Activated naive CD4-positive, alpha-beta T cell treated with anti-CD3 and anti-CD28 coated beads for 36 hours (primary cell): ENCODE measurements at regions not wholly inside any gene's neighbourhood (a gene's known extent, or its start where the extent isn't known, plus 50 kb on each side); places are given as distances from the start of the nearest gene placed in this dataset.
"Not testable (repeated sequence)": the region's sequence is repeated elsewhere in the genome, so short reads cannot be mapped to it uniquely, and the experiment has no call there.

Experiments used
- CTCF ChIA-PET: fragments of 350-600 bp; sonication (Branson Sonifier 250); formaldehyde crosslinking; loops from one replicate; lab custom pipeline; 2021; ENCODE audit warnings: antibody characterized with exemption; lab: Charles Lee
- DNase-seq: peaks from one replicate; pipeline ENCODE4 v3.0.0-alpha.2; 2020
- H3K27ac Mint-ChIP-seq: one replicate; pipeline ENCODE4 v1.8.0; 2021; ENCODE audit warnings: mild to moderate bottlenecking, mixed read lengths
- H3K27me3 Mint-ChIP-seq: one replicate; pipeline ENCODE4 v1.8.0; 2021; ENCODE audit warnings: low read depth, mixed read lengths
- H3K36me3 Mint-ChIP-seq: one replicate; pipeline ENCODE4 v1.8.0; 2021; ENCODE audit warnings: low read depth, mixed read lengths
- H3K4me1 Mint-ChIP-seq: one replicate; pipeline ENCODE4 v1.8.0; 2021; ENCODE audit warnings: low read depth, mixed read lengths
- H3K4me3 Mint-ChIP-seq: one replicate; pipeline ENCODE4 v1.8.0; 2021; ENCODE audit warnings: mild to moderate bottlenecking, moderate library complexity, mixed read lengths
- H3K9me3 Mint-ChIP-seq: one replicate; pipeline ENCODE4 v1.8.0; 2021; ENCODE audit warnings: mixed read lengths
- intact Hi-C: fragments of 100-400 bp; cut with micrococcal nuclease; formaldehyde crosslinking; loops from one replicate; pipeline ENCODE4 v1.15.1; 2023

- no peak overlapping the region for H3K4me3 Mint-ChIP-seq
- no peak overlapping the region for H3K27ac Mint-ChIP-seq
- intact Hi-C loops, result no loop called here
- H3K4me1 Mint-ChIP-seq, result peaks cover 8% of the 10 kb centered on the region
- peaks cover 21% of the 10 kb centered on the region for H3K9me3 Mint-ChIP-seq
- H3K27me3 Mint-ChIP-seq, result no peaks in the 10 kb centered on the region
- DNase-seq, result no peak
- no peaks in the 10 kb centered on the region for H3K36me3 Mint-ChIP-seq
- CTCF ChIA-PET, result interaction anchor here (0.7 to 1.0 kb wide), 2 partner anchors 53 to 215 kb away, joined by 3 to 5 read pairs; no protein-coding TSS in a partner anchor
These were observed 72.5 kb upstream of the KIAA0040 start for GRCh38 chr1:175265091-175265490.

DNA sequence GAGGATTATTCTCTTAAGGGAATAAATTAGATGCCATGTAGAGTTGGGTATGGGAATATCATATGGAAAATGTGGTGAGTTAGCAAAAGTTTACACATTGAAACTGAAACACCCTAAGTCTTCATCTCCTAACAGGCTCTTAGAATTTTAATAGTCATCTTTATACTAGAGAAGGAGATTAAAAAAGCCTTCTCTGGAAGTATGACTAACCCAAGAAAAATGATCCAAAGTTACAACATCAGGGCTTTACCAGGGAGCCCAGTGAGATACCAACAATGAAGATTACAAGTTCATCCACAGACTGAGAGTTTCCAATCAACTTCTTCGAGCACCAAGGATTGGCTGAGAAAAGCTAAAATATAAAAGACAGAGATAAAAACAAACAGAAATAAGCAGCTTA is 70.0 kb upstream of the KIAA0040 start:
- Mint-ChIP-seq H3K9me3 (peaks cover 21% of the 10 kb centered on the region), H3K27me3 (no peaks in the 10 kb centered on the region), H3K4me1 (no peaks in the 10 kb centered on the region), H3K36me3 (no peaks in the 10 kb centered on the region), H3K27ac (no peak overlapping the region), H3K4me3 (no peak overlapping the region)
- intact Hi-C loops, result no loop called here
- CTCF ChIA-PET, result interaction anchor here (0.8 kb wide), 1 partner anchor 56 kb away, joined by 3 read pairs; no protein-coding TSS in a partner anchor
- DNase-seq, result no peak

- CTCF ChIA-PET, DNase-seq, H3K4me1 Mint-ChIP-seq, H3K9me3 Mint-ChIP-seq, H3K27me3 Mint-ChIP-seq, H3K4me3 Mint-ChIP-seq, intact Hi-C loops, H3K27ac Mint-ChIP-seq, H3K36me3 Mint-ChIP-seq: not testable (repeated sequence)
These were observed 63.7 kb upstream of the KIAA0040 start for GRCh38 chr1:175256246-175256645.

- no peak overlapping the region for H3K4me3 Mint-ChIP-seq
- no peaks in the 10 kb centered on the region for H3K4me1 Mint-ChIP-seq
- no peak for DNase-seq
- CTCF ChIA-PET, result interaction anchor here (0.5 to 1.3 kb wide), 2 partner anchors 64 to 170 kb away, joined by 3 read pairs; no protein-coding TSS in a partner anchor
- no peaks in the 10 kb centered on the region for H3K27me3 Mint-ChIP-seq
- H3K9me3 Mint-ChIP-seq, result peaks cover 3% of the 10 kb centered on the region
- no peak overlapping the region for H3K27ac Mint-ChIP-seq
- intact Hi-C loops, result no loop called here
- no peaks in the 10 kb centered on the region for H3K36me3 Mint-ChIP-seq
These were observed 61.6 kb upstream of the KIAA0040 start for GRCh38 chr1:175254190-175254589.

GRCh38 chr1:175252561-175252960 is 60.0 kb upstream of the KIAA0040 start:
- no peak overlapping the region for H3K4me3 Mint-ChIP-seq
- no peak overlapping the region for H3K27ac Mint-ChIP-seq
- no peaks in the 10 kb centered on the region for H3K36me3 Mint-ChIP-seq
- intact Hi-C loops, result no loop called here
- H3K9me3 Mint-ChIP-seq, result peaks cover 3% of the 10 kb centered on the region
- no peaks in the 10 kb centered on the region for H3K4me1 Mint-ChIP-seq
- DNase-seq, result no peak
- H3K27me3 Mint-ChIP-seq, result no peaks in the 10 kb centered on the region
- CTCF ChIA-PET, result no interaction called here

- peaks cover 8% of the 10 kb centered on the region for H3K9me3 Mint-ChIP-seq
- intact Hi-C loops, result no loop called here
- DNase-seq, result no peak
- no peaks in the 10 kb centered on the region for H3K27me3 Mint-ChIP-seq
- CTCF ChIA-PET, result no interaction called here
- H3K4me3 Mint-ChIP-seq, result no peak overlapping the region
- no peak overlapping the region for H3K27ac Mint-ChIP-seq
- no peaks in the 10 kb centered on the region for H3K4me1 Mint-ChIP-seq
- H3K36me3 Mint-ChIP-seq, result no peaks in the 10 kb centered on the region
These were observed 57.5 kb upstream of the KIAA0040 start for GRCh38 chr1:175250027-175250426.

DNA sequence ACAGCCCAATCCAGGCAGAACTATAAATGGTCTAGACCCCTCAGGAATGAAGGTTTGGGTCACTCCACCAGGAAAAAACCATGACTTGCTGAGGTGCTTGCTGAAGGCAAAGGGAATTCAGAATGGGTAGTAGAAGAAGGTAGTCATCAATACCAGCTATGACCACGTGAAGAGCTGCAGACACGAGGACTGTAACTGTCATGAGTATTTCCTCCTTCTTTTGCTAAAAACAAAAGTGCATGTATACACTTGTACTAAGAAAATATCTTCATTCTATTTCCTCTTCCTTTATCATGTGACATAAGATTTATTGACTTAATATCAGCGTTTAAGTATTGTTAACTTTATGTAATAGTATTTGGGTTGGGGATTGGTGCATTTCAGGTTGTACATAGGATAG is 55.5 kb upstream of the KIAA0040 start:
- DNase-seq, H3K27ac Mint-ChIP-seq, intact Hi-C loops, H3K36me3 Mint-ChIP-seq, H3K4me1 Mint-ChIP-seq, CTCF ChIA-PET, H3K4me3 Mint-ChIP-seq, H3K27me3 Mint-ChIP-seq: not testable (repeated sequence)
- H3K9me3 Mint-ChIP-seq, result peaks cover 23% of the 10 kb centered on the region

GRCh38 chr1:175247056-175247455 is 54.5 kb upstream of the KIAA0040 start:
- H3K27ac Mint-ChIP-seq, intact Hi-C loops, DNase-seq, CTCF ChIA-PET, H3K36me3 Mint-ChIP-seq, H3K4me1 Mint-ChIP-seq, H3K4me3 Mint-ChIP-seq, H3K27me3 Mint-ChIP-seq: not testable (repeated sequence)
- peaks cover 24% of the 10 kb centered on the region for H3K9me3 Mint-ChIP-seq

GRCh38 chr1:175245324-175245723 is 52.7 kb upstream of the KIAA0040 start:
- Mint-ChIP-seq H3K36me3 (no peaks in the 10 kb centered on the region), H3K4me3 (no peak overlapping the region), H3K27ac (no peak overlapping the region), H3K4me1 (no peaks in the 10 kb centered on the region), H3K9me3 (peaks cover 24% of the 10 kb centered on the region), H3K27me3 (no peaks in the 10 kb centered on the region)
- no peak for DNase-seq
- intact Hi-C loops, result no loop called here
- CTCF ChIA-PET, result interaction anchor here (1.3 kb wide), 1 partner anchor 91 kb away, joined by 7 read pairs; no protein-coding TSS in a partner anchor

- no peak for DNase-seq
- Mint-ChIP-seq H3K27me3 (no peaks in the 10 kb centered on the region), H3K36me3 (no peaks in the 10 kb centered on the region), H3K27ac (no peak overlapping the region), H3K4me3 (no peak overlapping the region), H3K4me1 (no peaks in the 10 kb centered on the region), H3K9me3 (peaks cover 22% of the 10 kb centered on the region)
- intact Hi-C loops, result no loop called here
- CTCF ChIA-PET, result interaction anchor here (1.3 kb wide), 1 partner anchor 90 kb away, joined by 7 read pairs; no protein-coding TSS in a partner anchor
These were observed 51.6 kb upstream of the KIAA0040 start for GRCh38 chr1:175244206-175244605.
